ENCODE measurements at regions not wholly inside any gene's neighbourhood (a gene's known extent, or its start where the extent isn't known, plus 50 kb on each side); places are given as distances from the start of the nearest gene placed in this dataset.

GRCh38 chr11:50412832-50413231 is 380.2 kb downstream of the OR4C45 start:
- Histone ChIP-seq H3K36me3 (ENCODE audit: control insufficient read depth in 2 of 2, insufficient read depth in 1 of 2, low read length in 2 of 2) (no peaks in the 10 kb centered on the region), H3K4me1 (ENCODE audit: control insufficient read depth, insufficient read depth, low read length) (no peaks in the 10 kb centered on the region), H3K9me3 (ENCODE audit: control insufficient read depth, insufficient read depth, low read depth, low read length) (no peaks in the 10 kb centered on the region), H3K4me3 (ENCODE audit: low read depth, low read length) (no peak overlapping the region), H3K27ac (ENCODE audit: extremely low read depth, low read depth, low read length) (no peak overlapping the region)
- TF ChIP-seq ZNF423 (tag by site-specific recombination; IDR thresholded peaks at IDR 0.05): no peak
- no peak for TF ChIP-seq ZNF223 (tag by site-specific recombination; IDR thresholded peaks at IDR 0.05)
- no peak for TF ChIP-seq MZF1 (tag by site-specific recombination; IDR thresholded peaks at IDR 0.05; ENCODE audit: borderline replicate concordance)
- ChIA-PET CTCF (no interaction called here), POLR2A (no interaction called here)

GRCh38 chr11:50423208-50423607 is 390.5 kb downstream of the OR4C45 start:
- no peak for TF ChIP-seq ZNF488 (tag by site-specific recombination; IDR thresholded peaks at IDR 0.05)
- no peak overlapping the region for H3K27ac ChIP-seq (ENCODE audit: extremely low read depth, low read depth, low read length)
- CTCF ChIA-PET: no interaction called here

More at GRCh38 chr11:50423208-50423607, 390.5 kb downstream of the OR4C45 start:
- H3K4me1 ChIP-seq (ENCODE audit: control insufficient read depth, insufficient read depth, low read length): no peaks in the 10 kb centered on the region
- POLR2A ChIA-PET: no interaction called here
- no peaks in the 10 kb centered on the region for H3K36me3 ChIP-seq (ENCODE audit: control insufficient read depth in 2 of 2, insufficient read depth in 1 of 2, low read length in 2 of 2)
- H3K9me3 ChIP-seq (ENCODE audit: control insufficient read depth, insufficient read depth, low read depth, low read length): no peaks in the 10 kb centered on the region
- H3K4me3 ChIP-seq (ENCODE audit: low read depth, low read length): no peak overlapping the region
